Nephron (organoid): ENCODE measurements at regions not wholly inside any gene's neighbourhood (a gene's known extent, or its start where the extent isn't known, plus 50 kb on each side); places are given as distances from the start of the nearest gene placed in this dataset.

Experiments
- H3K27ac Mint-ChIP-seq, 3 experiments: 2 replicates each; pipeline ENCODE4 v1.8.0; 2020; ENCODE audit warnings: mixed read lengths in 3 of 3, mild to moderate bottlenecking in 2 of 3, moderate library complexity in 1 of 3
- H3K27me3 Mint-ChIP-seq: 2 replicates; pipeline ENCODE4 v1.8.0; 2021; ENCODE audit warnings: low read depth, mild to moderate bottlenecking, moderate library complexity, mixed read lengths
- H3K36me3 Mint-ChIP-seq: 2 replicates; pipeline ENCODE4 v1.8.0; 2020; ENCODE audit warnings: low read depth, mixed read lengths
- H3K4me1 Mint-ChIP-seq: 2 replicates; pipeline ENCODE4 v1.8.0; 2020; ENCODE audit warnings: mixed read lengths
- H3K4me3 Mint-ChIP-seq, 3 experiments: 2 replicates each; pipeline ENCODE4 v1.8.0; 2020; ENCODE audit warnings: mild to moderate bottlenecking in 3 of 3, mixed read lengths in 3 of 3, moderate library complexity in 2 of 3
- H3K9me3 Mint-ChIP-seq: 2 replicates; pipeline ENCODE4 v1.8.0; 2020; ENCODE audit warnings: mixed read lengths
- TF ChIP-seq, protein P1 (sequence below), 3 experiments: fragments of 200-600 bp; sonication (generic); IDR thresholded peaks; one replicate each; pipeline ENCODE4 v1.5.0; 2021; ENCODE audit warnings: antibody characterized with exemption in 3 of 3; ENCODE audit not compliant: unreplicated experiment in 3 of 3

DNA sequence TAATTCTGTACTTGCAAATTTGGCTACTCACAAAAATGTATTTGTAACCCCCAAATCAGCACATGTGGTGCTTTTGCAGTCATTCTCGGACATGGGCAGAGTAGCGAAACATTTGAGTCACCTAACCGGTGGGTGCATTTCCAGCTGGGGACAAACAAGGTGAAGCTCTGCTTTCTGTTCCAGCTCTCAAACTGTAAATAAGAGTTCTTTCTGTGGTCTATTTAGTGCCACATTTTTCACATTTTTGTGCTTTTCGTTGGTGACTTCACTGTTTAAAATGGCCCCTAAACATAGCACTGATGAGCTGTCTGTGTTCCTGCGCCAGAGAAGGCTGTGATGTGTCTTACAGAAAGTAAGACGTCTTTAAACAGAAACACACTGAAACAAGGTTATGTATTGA, 244.5 kb downstream of the CDC5L start:
- Mint-ChIP-seq H3K9me3 (no peaks in the 10 kb centered on the region), H3K4me3 (no peak overlapping the region), H3K4me1 (peaks cover 11% of the 10 kb centered on the region), H3K27me3 (peaks cover 74% of the 10 kb centered on the region), H3K36me3 (no peaks in the 10 kb centered on the region), H3K27ac (no peak overlapping the region)
- TF ChIP-seq, protein P1, sequence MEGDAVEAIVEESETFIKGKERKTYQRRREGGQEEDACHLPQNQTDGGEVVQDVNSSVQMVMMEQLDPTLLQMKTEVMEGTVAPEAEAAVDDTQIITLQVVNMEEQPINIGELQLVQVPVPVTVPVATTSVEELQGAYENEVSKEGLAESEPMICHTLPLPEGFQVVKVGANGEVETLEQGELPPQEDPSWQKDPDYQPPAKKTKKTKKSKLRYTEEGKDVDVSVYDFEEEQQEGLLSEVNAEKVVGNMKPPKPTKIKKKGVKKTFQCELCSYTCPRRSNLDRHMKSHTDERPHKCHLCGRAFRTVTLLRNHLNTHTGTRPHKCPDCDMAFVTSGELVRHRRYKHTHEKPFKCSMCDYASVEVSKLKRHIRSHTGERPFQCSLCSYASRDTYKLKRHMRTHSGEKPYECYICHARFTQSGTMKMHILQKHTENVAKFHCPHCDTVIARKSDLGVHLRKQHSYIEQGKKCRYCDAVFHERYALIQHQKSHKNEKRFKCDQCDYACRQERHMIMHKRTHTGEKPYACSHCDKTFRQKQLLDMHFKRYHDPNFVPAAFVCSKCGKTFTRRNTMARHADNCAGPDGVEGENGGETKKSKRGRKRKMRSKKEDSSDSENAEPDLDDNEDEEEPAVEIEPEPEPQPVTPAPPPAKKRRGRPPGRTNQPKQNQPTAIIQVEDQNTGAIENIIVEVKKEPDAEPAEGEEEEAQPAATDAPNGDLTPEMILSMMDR (IDR thresholded peaks at IDR 0.05; ENCODE audit: unreplicated experiment in 3 of 3) = no peak

DNA sequence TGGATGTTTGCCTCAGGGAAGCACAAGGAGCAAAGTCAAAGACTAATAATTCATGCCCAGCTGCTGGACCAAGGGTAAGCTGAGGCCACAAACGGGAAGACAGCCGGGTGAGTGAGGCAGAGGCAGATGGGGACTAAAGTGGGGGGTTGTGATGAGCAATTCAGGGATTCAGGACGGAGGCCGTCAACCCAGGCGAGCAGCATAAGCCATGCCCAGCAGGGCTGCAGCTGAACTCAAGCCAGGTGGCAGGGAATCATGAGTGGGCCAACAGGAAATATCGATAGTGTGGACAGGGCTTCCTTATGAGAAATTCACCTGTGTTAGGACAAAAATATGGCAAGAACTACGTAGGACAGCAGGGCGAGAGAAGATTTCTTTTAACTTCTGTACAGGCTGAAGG, 246.8 kb downstream of the CDC5L start:
- Mint-ChIP-seq H3K9me3 (peaks cover 3% of the 10 kb centered on the region), H3K27ac (no peak overlapping the region), H3K27me3 (peaks cover 72% of the 10 kb centered on the region), H3K36me3 (no peaks in the 10 kb centered on the region), H3K4me3 (no peak overlapping the region), H3K4me1 (peaks cover 6% of the 10 kb centered on the region)
- TF ChIP-seq, protein P1 (IDR thresholded peaks at IDR 0.05; ENCODE audit: unreplicated experiment in 3 of 3) = no peak

DNA sequence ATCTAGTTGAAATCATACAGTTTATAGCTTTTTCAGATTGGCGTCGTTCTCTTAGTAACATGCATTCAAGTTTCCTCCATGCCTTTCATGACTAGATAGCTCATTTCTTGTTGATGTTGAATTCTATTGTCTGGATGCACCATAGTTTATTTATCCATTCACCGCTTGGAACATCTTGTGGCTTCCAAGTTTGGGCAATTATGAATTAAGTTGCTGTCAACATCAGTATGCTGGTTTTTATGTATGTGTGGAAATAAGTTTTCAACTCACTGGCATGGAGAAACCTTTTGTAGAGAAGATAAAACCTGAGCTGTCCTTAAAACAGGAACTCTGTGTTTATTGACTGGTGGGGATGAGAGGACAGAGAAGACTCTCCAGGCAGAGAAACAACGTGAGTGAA, 248.0 kb downstream of the CDC5L start:
- H3K27ac Mint-ChIP-seq = no peak overlapping the region
- peaks cover 72% of the 10 kb centered on the region for H3K27me3 Mint-ChIP-seq
- no peaks in the 10 kb centered on the region for H3K36me3 Mint-ChIP-seq
- peaks cover 3% of the 10 kb centered on the region for H3K9me3 Mint-ChIP-seq
- H3K4me3 Mint-ChIP-seq = no peak overlapping the region
- peaks cover 6% of the 10 kb centered on the region for H3K4me1 Mint-ChIP-seq
- TF ChIP-seq, protein P1 (IDR thresholded peaks at IDR 0.05; ENCODE audit: unreplicated experiment in 3 of 3) = no peak

DNA sequence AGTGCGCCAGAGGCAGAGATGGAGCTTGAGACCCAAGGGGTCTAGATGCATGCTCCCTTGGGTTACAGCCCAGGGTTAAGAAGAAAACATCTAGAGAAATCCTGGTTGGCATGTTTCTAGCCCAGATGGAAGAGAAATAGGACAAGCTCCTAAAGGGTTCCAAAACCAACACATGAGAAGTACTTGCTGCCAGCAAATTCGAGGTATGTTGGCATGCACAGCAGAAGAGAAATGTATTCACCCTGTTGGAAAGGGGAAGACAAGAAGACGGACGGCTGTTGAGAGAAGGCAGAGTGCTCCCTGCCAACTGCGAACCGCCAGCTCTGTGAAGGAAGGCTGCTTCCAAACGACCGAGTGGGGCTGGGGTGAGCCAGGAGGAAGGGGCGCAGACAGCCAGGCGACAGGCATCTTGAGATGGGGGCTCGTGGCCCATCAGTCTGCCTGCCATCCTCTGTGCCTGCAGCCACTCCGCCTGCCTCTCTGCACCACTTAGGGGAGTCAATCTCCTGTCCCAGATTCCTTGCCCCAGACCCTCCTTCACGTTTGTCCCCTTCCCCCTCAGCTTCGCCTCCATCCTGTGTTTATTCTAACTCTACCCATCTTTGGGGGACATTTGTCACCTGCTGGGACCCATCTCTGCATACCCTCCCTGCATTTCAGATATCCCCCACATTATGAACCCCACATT, 249.2 kb downstream of the CDC5L start:
- H3K9me3 Mint-ChIP-seq = peaks cover 3% of the 10 kb centered on the region
- H3K27me3 Mint-ChIP-seq = peaks cover 62% of the 10 kb centered on the region
- no peaks in the 10 kb centered on the region for H3K36me3 Mint-ChIP-seq
- TF ChIP-seq, protein P1 (IDR thresholded peaks at IDR 0.05; ENCODE audit: unreplicated experiment in 3 of 3) = no peak
- no peak overlapping the region for H3K4me3 Mint-ChIP-seq
- no peak overlapping the region for H3K27ac Mint-ChIP-seq
- H3K4me1 Mint-ChIP-seq = peaks cover 6% of the 10 kb centered on the region

DNA sequence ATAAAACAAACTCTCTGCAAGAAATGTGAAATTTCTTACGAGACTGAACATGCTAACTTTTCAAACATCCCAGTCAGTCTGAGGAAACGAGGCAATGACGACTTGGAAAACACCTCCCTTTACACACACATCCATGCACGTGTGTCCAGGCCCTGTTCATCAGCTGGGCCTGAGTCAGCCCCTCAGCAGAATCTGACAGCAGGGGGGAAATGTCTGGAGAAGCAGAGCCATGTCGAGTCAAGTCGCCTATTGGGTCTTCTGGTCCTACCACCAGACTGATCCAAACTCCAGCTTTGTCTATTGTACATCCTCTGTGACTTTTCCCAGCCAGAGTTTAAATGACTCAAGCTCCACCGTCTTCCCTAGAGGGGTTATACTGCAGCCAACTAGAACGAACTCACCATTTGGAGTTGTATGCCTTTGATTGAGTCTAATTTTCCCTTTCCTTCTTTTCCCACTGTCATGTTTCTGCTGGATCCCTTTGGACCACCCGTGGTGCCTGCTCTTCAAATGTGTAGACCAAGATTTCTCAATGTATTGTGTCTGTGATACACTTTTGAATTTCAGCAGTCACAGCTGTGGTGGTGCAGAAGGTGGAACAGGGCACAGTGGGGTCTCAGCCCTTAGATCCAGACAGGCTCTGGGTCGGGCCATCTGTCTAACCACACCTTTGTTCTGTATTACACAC, 254.0 kb downstream of the CDC5L start:
- Mint-ChIP-seq H3K27me3 (peaks cover 53% of the 10 kb centered on the region), H3K4me1 (peaks cover 2% of the 10 kb centered on the region), H3K36me3 (no peaks in the 10 kb centered on the region), H3K4me3 (no peak overlapping the region), H3K27ac (no peak overlapping the region), H3K9me3 (peaks cover 3% of the 10 kb centered on the region)
- TF ChIP-seq, protein P1 (IDR thresholded peaks at IDR 0.05; ENCODE audit: unreplicated experiment in 3 of 3) = no peak

DNA sequence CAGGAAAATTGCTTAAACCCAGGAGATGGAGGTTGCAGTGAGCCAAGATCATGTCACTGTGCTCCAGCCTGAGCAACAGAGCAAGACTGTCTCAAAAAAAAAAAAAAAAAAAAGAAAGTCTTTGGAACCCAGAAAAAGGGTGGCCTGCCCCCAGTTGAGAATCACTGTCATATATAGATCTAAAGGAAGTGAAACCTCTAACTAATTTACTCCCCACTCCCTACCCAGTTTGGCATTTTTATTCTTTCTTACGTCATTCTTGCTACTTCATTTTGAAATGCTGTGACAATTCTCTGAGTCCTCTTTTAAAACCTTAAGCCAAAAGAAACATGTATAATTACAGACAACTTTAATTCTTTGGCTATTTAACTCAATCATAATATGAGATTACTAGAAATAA, 254.8 kb downstream of the CDC5L start:
- TF ChIP-seq, protein P1 (IDR thresholded peaks at IDR 0.05; ENCODE audit: unreplicated experiment in 3 of 3) = no peak
- H3K9me3 Mint-ChIP-seq = peaks cover 3% of the 10 kb centered on the region

More for the DNA sequence above, 254.8 kb downstream of the CDC5L start:
- Mint-ChIP-seq H3K36me3 (no peaks in the 10 kb centered on the region), H3K4me3 (no peak overlapping the region), H3K4me1 (no peaks in the 10 kb centered on the region), H3K27me3 (peaks cover 48% of the 10 kb centered on the region), H3K27ac (no peak overlapping the region)
